Calu3 (cell line): ENCODE measurements at regions not wholly inside any gene's neighbourhood (a gene's known extent, or its start where the extent isn't known, plus 50 kb on each side); places are given as distances from the start of the nearest gene placed in this dataset.

Experiments
- BruUV-seq: library from RNA; stranded (reverse); fragments of 400-500 nt; replicated peaks from 2 replicates; lab custom pipeline; 2021; lab: Mats Ljungman, UMichigan
- CTCF ChIA-PET: fragments of 300-600 bp; sonication (Branson Sonifier 250); formaldehyde crosslinking; loops from one replicate; lab custom pipeline; 2022; ENCODE audit warnings: antibody characterized with exemption; lab: Charles Lee
- DNase-seq: peaks from one replicate; pipeline ENCODE4 v3.0.0; 2022
- H3K27ac Mint-ChIP-seq: one replicate; pipeline ENCODE4 v1.8.0; 2022; ENCODE audit warnings: mixed read lengths; ENCODE audit not compliant: unreplicated experiment
- H3K27me3 Mint-ChIP-seq: one replicate; pipeline ENCODE4 v1.8.0; 2022; ENCODE audit warnings: mixed read lengths; ENCODE audit not compliant: unreplicated experiment
- H3K36me3 Mint-ChIP-seq: one replicate; pipeline ENCODE4 v1.8.0; 2022; ENCODE audit warnings: mild to moderate bottlenecking, moderate library complexity, mixed read lengths; ENCODE audit not compliant: insufficient read depth, unreplicated experiment
- H3K4me1 Mint-ChIP-seq: one replicate; pipeline ENCODE4 v1.8.0; 2022; ENCODE audit warnings: mild to moderate bottlenecking, low read depth, mixed read lengths; ENCODE audit not compliant: unreplicated experiment
- H3K4me3 Mint-ChIP-seq: one replicate; pipeline ENCODE4 v1.8.0; 2022; ENCODE audit warnings: mild to moderate bottlenecking, low read depth, moderate library complexity, mixed read lengths; ENCODE audit not compliant: unreplicated experiment
- H3K9me3 Mint-ChIP-seq: one replicate; pipeline ENCODE4 v1.8.0; 2022; ENCODE audit warnings: low read depth, mixed read lengths; ENCODE audit not compliant: unreplicated experiment
- CTCF ChIP-seq: fragments of 200-600 bp; IDR thresholded peaks from one replicate; pipeline ENCODE4 v1.8.0; 2022; ENCODE audit warnings: antibody characterized with exemption; ENCODE audit not compliant: unreplicated experiment
- intact Hi-C: fragments of 100-400 bp; cut with micrococcal nuclease; formaldehyde crosslinking; loops from one replicate; pipeline ENCODE4 v1.10.0; 2022; ENCODE audit not compliant: unreplicated experiment

GRCh38 chr10:108147346-108147745 is 982.8 kb upstream of the SORCS1 start:
- no TSS peak for BruUV-seq
- no peak for DNase-seq
- Mint-ChIP-seq H3K27ac (no peak overlapping the region), H3K27me3 (no peaks in the 10 kb centered on the region), H3K4me1 (no peaks in the 10 kb centered on the region), H3K36me3 (no peaks in the 10 kb centered on the region), H3K4me3 (no peak overlapping the region), H3K9me3 (peaks cover 10% of the 10 kb centered on the region)
- CTCF ChIA-PET: no interaction called here
- no peak for TF ChIP-seq CTCF
- intact Hi-C loops: no loop called here

GRCh38 chr10:108141064-108141463 is 976.6 kb upstream of the SORCS1 start:
- CTCF ChIA-PET: no interaction called here
- intact Hi-C loops: no loop called here
- Mint-ChIP-seq H3K27ac (no peak overlapping the region), H3K27me3 (no peaks in the 10 kb centered on the region), H3K4me1 (no peaks in the 10 kb centered on the region), H3K36me3 (no peaks in the 10 kb centered on the region), H3K4me3 (no peak overlapping the region), H3K9me3 (peaks cover 7% of the 10 kb centered on the region)
- no TSS peak for BruUV-seq
- DNase-seq: no peak
- TF ChIP-seq CTCF: no peak

DNA sequence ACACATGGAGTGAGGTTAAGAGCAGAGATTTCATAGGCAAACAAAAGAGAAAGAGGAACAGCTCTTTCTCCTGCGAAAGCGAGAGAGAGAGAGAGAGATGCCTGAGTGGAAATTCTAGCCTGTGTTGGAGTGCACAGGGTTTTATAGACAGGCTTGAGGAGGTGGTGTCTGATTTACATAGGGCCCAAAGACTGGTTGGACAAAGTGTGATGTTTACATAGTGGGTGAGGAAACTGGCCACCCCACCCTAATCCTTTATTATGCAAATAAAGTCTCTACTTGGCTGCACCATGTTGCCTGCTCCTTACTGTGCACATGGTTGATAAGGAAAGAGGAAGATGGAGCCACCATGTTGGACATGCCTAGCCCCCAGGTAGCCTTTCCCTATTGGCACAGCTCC is 967.8 kb upstream of the SORCS1 start:
- peaks cover 10% of the 10 kb centered on the region for H3K9me3 Mint-ChIP-seq
- no peak for TF ChIP-seq CTCF
- H3K27ac Mint-ChIP-seq: no peak overlapping the region
- no peak for DNase-seq
- no peaks in the 10 kb centered on the region for H3K27me3 Mint-ChIP-seq
- no peaks in the 10 kb centered on the region for H3K36me3 Mint-ChIP-seq
- intact Hi-C loops: no loop called here
- no peaks in the 10 kb centered on the region for H3K4me1 Mint-ChIP-seq
- CTCF ChIA-PET: no interaction called here
- H3K4me3 Mint-ChIP-seq: no peak overlapping the region
- no TSS peak for BruUV-seq

- no peak for TF ChIP-seq CTCF
- Mint-ChIP-seq H3K4me1 (no peaks in the 10 kb centered on the region), H3K27me3 (no peaks in the 10 kb centered on the region), H3K9me3 (peaks cover 7% of the 10 kb centered on the region), H3K4me3 (no peak overlapping the region), H3K27ac (no peak overlapping the region), H3K36me3 (no peaks in the 10 kb centered on the region)
- DNase-seq: no peak
- CTCF ChIA-PET: no interaction called here
- intact Hi-C loops: no loop called here
- no TSS peak for BruUV-seq
Measured at GRCh38 chr10:108130575-108130974, 966.1 kb upstream of the SORCS1 start.

DNA sequence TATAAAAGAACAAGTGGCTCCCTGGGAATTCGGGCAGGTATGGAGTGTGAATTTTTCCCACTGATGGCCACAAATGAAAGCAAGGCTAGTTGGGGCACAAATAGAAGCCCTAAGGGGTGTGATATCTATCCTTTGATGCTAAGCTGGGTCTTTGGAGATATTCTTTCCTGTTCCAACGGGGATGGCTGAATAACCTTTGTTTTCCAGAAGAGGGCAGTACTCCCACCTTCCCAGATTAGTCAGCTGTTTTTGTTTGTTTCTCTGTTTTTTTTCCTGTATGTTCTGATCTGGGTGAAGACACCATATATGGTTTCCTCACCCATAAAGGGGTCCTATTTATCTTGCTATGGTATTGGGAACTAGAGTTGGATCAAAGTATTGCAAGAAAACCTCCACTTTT is 947.7 kb upstream of the SORCS1 start:
- CTCF ChIA-PET: no interaction called here
- intact Hi-C loops: no loop called here

More for the DNA sequence above, 947.7 kb upstream of the SORCS1 start:
- H3K4me3 Mint-ChIP-seq: no peak overlapping the region
- H3K9me3 Mint-ChIP-seq: peaks cover 2% of the 10 kb centered on the region
- no peaks in the 10 kb centered on the region for H3K36me3 Mint-ChIP-seq
- H3K4me1 Mint-ChIP-seq: no peaks in the 10 kb centered on the region
- DNase-seq: no peak
- BruUV-seq: no TSS peak
- no peaks in the 10 kb centered on the region for H3K27me3 Mint-ChIP-seq
- no peak for TF ChIP-seq CTCF
- H3K27ac Mint-ChIP-seq: no peak overlapping the region
